GM18511 (cell line): ENCODE measurements at regions not wholly inside any gene's neighbourhood (a gene's known extent, or its start where the extent isn't known, plus 50 kb on each side); places are given as distances from the start of the nearest gene placed in this dataset.

Experiments
- ATAC-seq: cut with Tn5 transposase; IDR thresholded peaks from one replicate; pipeline ENCODE4 v1.9.1; 2021; ENCODE audit warnings: mild to moderate bottlenecking, moderate library complexity; ENCODE audit not compliant: unreplicated experiment

GRCh38 chr2:181185421-181185820, 205.0 kb downstream of the UBE2E3 start:
- ATAC-seq, result no peak

GRCh38 chr2:181185948-181186347, 205.5 kb downstream of the UBE2E3 start:
- ATAC-seq, result no peak

- ATAC-seq, result no peak
These were observed 208.2 kb downstream of the UBE2E3 start for GRCh38 chr2:181188605-181189004.

- no peak for ATAC-seq
These were observed 209.5 kb downstream of the UBE2E3 start for GRCh38 chr2:181189951-181190350.

- ATAC-seq, result no peak
These were observed 210.3 kb downstream of the UBE2E3 start for GRCh38 chr2:181190711-181191110.

- no peak for ATAC-seq
These were observed 213.1 kb downstream of the UBE2E3 start for GRCh38 chr2:181193550-181193949.

- no peak for ATAC-seq
These were observed 216.0 kb downstream of the UBE2E3 start for GRCh38 chr2:181196401-181196800.

- no peak for ATAC-seq
These were observed 216.8 kb downstream of the UBE2E3 start for GRCh38 chr2:181197140-181197760.

- no peak for ATAC-seq
These were observed 217.9 kb downstream of the UBE2E3 start for GRCh38 chr2:181198183-181198864.

- ATAC-seq, result no peak
These were observed 223.0 kb downstream of the UBE2E3 start for GRCh38 chr2:181203412-181203811.

- ATAC-seq, result no peak
These were observed 223.5 kb downstream of the UBE2E3 start for GRCh38 chr2:181203916-181204315.

GRCh38 chr2:181218401-181218821, 238.0 kb downstream of the UBE2E3 start:
- ATAC-seq, result no peak

- ATAC-seq, result no peak
These were observed 234.0 kb upstream of the ITGA4 start for GRCh38 chr2:181223234-181223633.

GRCh38 chr2:181224866-181225265, 232.3 kb upstream of the ITGA4 start:
- ATAC-seq, result no peak

GRCh38 chr2:181228661-181229060, 228.5 kb upstream of the ITGA4 start:
- ATAC-seq, result no peak

- ATAC-seq, result no peak
These were observed 226.0 kb upstream of the ITGA4 start for GRCh38 chr2:181231151-181231550.

GRCh38 chr2:181231886-181232621, 225.1 kb upstream of the ITGA4 start:
- ATAC-seq, result no peak

- ATAC-seq, result no peak
These were observed 222.7 kb upstream of the ITGA4 start for GRCh38 chr2:181234487-181234891.

- ATAC-seq, result no peak
These were observed 222.2 kb upstream of the ITGA4 start for GRCh38 chr2:181235011-181235410.

GRCh38 chr2:181235683-181236459, 221.3 kb upstream of the ITGA4 start:
- peak; percentile 98 for ATAC-seq

GRCh38 chr2:181239201-181239799, 217.9 kb upstream of the ITGA4 start:
- no peak for ATAC-seq
